Suprapubic skin (tissue), 4 donors: ENCODE measurements at regions not wholly inside any gene's neighbourhood (a gene's known extent, or its start where the extent isn't known, plus 50 kb on each side); places are given as distances from the start of the nearest gene placed in this dataset.

Experiments
- DNase-seq, 2 donors: peaks; one replicate each; pipeline ENCODE4 v3.0.0-alpha.2; 2019; ENCODE audit warnings: low spot score in 2 of 2
- H3K27ac ChIP-seq: fragments of 200-600 bp; sonication (generic); one replicate; pipeline ENCODE4 v1.5.1; 2019
- H3K27me3 ChIP-seq: fragments of 200-600 bp; sonication (generic); one replicate; pipeline ENCODE4 v1.5.1; 2019
- H3K36me3 ChIP-seq: fragments of 200-600 bp; sonication (generic); one replicate; pipeline ENCODE4 v1.5.1; 2019
- H3K4me1 ChIP-seq: fragments of 200-600 bp; sonication (generic); one replicate; pipeline ENCODE4 v1.5.1; 2019
- H3K4me3 ChIP-seq: fragments of 200-600 bp; sonication (generic); one replicate; pipeline ENCODE4 v1.5.1; 2019; ENCODE audit warnings: mild to moderate bottlenecking
- H3K9me3 ChIP-seq: fragments of 200-600 bp; sonication (generic); one replicate; pipeline ENCODE4 v1.5.1; 2019
- CTCF ChIP-seq, 2 donors: fragments of 200-600 bp in 1 of 2; fragments of 450-650 bp in 1 of 2; sonication (generic) in 1 of 2; IDR thresholded peaks; one replicate each; pipeline ENCODE4 v1.5.1; 2016 to 2019; ENCODE audit warnings: antibody characterized with exemption in 2 of 2, mild to moderate bottlenecking in 1 of 2, moderate library complexity in 1 of 2
- EP300 ChIP-seq: sonication (generic); formaldehyde crosslinking; IDR thresholded peaks from one replicate; pipeline ENCODE4 v1.6.1; 2017; ENCODE audit warnings: antibody characterized with exemption
- POLR2A ChIP-seq, 2 donors: fragments of 450-650 bp; IDR thresholded peaks; one replicate each; pipeline ENCODE4 v1.6.1; 2017; ENCODE audit warnings: antibody characterized with exemption in 2 of 2, mild to moderate bottlenecking in 2 of 2, moderate library complexity in 2 of 2
- POLR2AphosphoS5 ChIP-seq, 3 donors: sonication (generic); formaldehyde crosslinking; IDR thresholded peaks; one replicate each; pipeline ENCODE4 v1.6.1; 2017; ENCODE audit warnings: antibody characterized with exemption in 3 of 3
- WGBS: methylation state at CpG from one replicate; pipeline ENCODE4 v1.1.5; 2018; 5-methylcytosine and 5-hydroxymethylcytosine counted together

GRCh38 chr9:16275795-16276624, 594.5 kb downstream of the BNC2 start:
- no peaks in the 10 kb centered on the region for H3K9me3 ChIP-seq
- TF ChIP-seq EP300 (no peak), CTCF (IDR thresholded peaks at IDR 0.05) (no peak), POLR2AphosphoS5 (IDR thresholded peaks at IDR 0.05) (no peak), POLR2A (IDR thresholded peaks at IDR 0.05) (no peak)
- no peak overlapping the region for H3K27ac ChIP-seq
- H3K4me1 ChIP-seq = peaks cover 9% of the 10 kb centered on the region
- H3K4me3 ChIP-seq = no peak overlapping the region
- no peaks in the 10 kb centered on the region for H3K36me3 ChIP-seq
- no peaks in the 10 kb centered on the region for H3K27me3 ChIP-seq
- DNase-seq = no peak
- WGBS = 72% methylated on average over 15 of the region's 15 CpGs

- TF ChIP-seq POLR2A (IDR thresholded peaks at IDR 0.05) (no peak), CTCF (IDR thresholded peaks at IDR 0.05) (no peak), POLR2AphosphoS5 (IDR thresholded peaks at IDR 0.05) (no peak), EP300 (no peak)
- Histone ChIP-seq H3K27ac (no peak overlapping the region), H3K4me3 (no peak overlapping the region), H3K27me3 (no peaks in the 10 kb centered on the region), H3K4me1 (peaks cover 9% of the 10 kb centered on the region), H3K36me3 (no peaks in the 10 kb centered on the region), H3K9me3 (no peaks in the 10 kb centered on the region)
- DNase-seq = no peak
- WGBS = 80% methylated on average over 8 of the region's 8 CpGs
Observed at GRCh38 chr9:16276866-16277265, 593.6 kb downstream of the BNC2 start.

GRCh38 chr9:16277471-16277960, 593.0 kb downstream of the BNC2 start:
- WGBS = 73% methylated on average over 8 of the region's 8 CpGs
- Histone ChIP-seq H3K4me1 (peaks cover 9% of the 10 kb centered on the region), H3K36me3 (no peaks in the 10 kb centered on the region), H3K9me3 (no peaks in the 10 kb centered on the region), H3K27ac (no peak overlapping the region), H3K4me3 (no peak overlapping the region), H3K27me3 (no peaks in the 10 kb centered on the region)
- no peak for DNase-seq
- TF ChIP-seq POLR2AphosphoS5 (IDR thresholded peaks at IDR 0.05) (no peak), EP300 (no peak), POLR2A (IDR thresholded peaks at IDR 0.05) (no peak), CTCF (IDR thresholded peaks at IDR 0.05) (no peak)

- H3K36me3 ChIP-seq = no peaks in the 10 kb centered on the region
- TF ChIP-seq CTCF (IDR thresholded peaks at IDR 0.05) (no peak), POLR2AphosphoS5 (IDR thresholded peaks at IDR 0.05) (no peak), POLR2A (IDR thresholded peaks at IDR 0.05) (no peak), EP300 (no peak)
- H3K4me3 ChIP-seq = no peak overlapping the region
- no peak for DNase-seq
- H3K4me1 ChIP-seq = peaks cover 9% of the 10 kb centered on the region
- H3K9me3 ChIP-seq = no peaks in the 10 kb centered on the region
- no peak overlapping the region for H3K27ac ChIP-seq
- H3K27me3 ChIP-seq = no peaks in the 10 kb centered on the region
- WGBS = 71% methylated on average over 13 of the region's 13 CpGs
Observed at GRCh38 chr9:16278326-16278999, 592.0 kb downstream of the BNC2 start.

GRCh38 chr9:16281707-16282106, 588.8 kb downstream of the BNC2 start:
- no peak overlapping the region for H3K4me3 ChIP-seq
- 83% methylated on average over 5 of the region's 5 CpGs for WGBS
- H3K4me1 ChIP-seq = peaks cover 1% of the 10 kb centered on the region
- H3K9me3 ChIP-seq = no peaks in the 10 kb centered on the region
- TF ChIP-seq CTCF (IDR thresholded peaks at IDR 0.05) (no peak), POLR2A (IDR thresholded peaks at IDR 0.05) (no peak), EP300 (no peak), POLR2AphosphoS5 (IDR thresholded peaks at IDR 0.05) (no peak)
- no peaks in the 10 kb centered on the region for H3K27me3 ChIP-seq
- H3K36me3 ChIP-seq = no peaks in the 10 kb centered on the region
- no peak overlapping the region for H3K27ac ChIP-seq
- DNase-seq = no peak
